Activated CD4-positive, alpha-beta T cell treated with anti-CD3 and anti-CD28 coated beads, Interleukin-2, amount 50 U/mL, for 48 hours (primary cell): ENCODE measurements at regions not wholly inside any gene's neighbourhood (a gene's known extent, or its start where the extent isn't known, plus 50 kb on each side); places are given as distances from the start of the nearest gene placed in this dataset.

Experiments
- DNase-seq, 2 experiments: peaks; one replicate each; pipeline ENCODE4 v3.0.0-alpha.2; 2020

DNA sequence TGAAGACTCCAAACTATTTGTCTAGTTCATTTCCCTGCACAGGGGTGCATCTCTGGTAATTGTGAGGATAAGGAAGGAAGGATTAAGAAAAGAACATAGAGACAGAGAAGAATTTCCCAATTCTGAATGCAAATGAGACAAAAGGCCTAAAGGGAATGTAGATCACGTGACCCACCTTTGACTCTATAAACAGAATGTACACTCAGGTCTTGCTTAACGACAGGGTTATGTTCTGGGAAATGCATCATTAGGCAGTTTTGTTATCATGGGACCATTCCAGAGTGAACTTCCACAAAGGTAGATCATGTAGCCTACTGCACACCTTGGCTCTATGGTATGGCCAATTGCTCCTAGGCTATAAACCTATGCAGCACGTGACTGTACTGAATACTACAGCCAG lies 252.3 kb upstream of the ZP4 start:
- DNase-seq, result no peak

DNA sequence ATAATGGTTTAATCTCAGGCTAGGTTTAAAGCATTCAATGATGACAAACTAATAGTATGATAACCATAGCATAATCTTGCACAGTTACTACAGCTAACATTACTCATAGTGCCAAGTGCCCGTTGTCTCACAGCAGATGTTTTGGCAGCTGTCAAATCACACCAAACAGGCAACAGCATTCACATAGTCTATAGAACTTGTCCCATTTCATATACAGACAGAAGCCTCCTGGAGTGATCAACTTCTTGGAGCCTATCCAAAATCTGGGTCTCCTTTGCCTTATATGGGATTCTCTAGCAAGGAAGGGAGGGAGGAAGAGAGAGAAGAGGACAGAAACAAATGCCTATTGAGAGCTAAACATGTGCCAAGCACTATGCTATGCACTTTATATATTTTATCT lies 250.6 kb upstream of the ZP4 start:
- no peak for DNase-seq

- DNase-seq, result no peak
Measured at GRCh38 chr1:238139713-238140112, 249.0 kb upstream of the ZP4 start.

DNA sequence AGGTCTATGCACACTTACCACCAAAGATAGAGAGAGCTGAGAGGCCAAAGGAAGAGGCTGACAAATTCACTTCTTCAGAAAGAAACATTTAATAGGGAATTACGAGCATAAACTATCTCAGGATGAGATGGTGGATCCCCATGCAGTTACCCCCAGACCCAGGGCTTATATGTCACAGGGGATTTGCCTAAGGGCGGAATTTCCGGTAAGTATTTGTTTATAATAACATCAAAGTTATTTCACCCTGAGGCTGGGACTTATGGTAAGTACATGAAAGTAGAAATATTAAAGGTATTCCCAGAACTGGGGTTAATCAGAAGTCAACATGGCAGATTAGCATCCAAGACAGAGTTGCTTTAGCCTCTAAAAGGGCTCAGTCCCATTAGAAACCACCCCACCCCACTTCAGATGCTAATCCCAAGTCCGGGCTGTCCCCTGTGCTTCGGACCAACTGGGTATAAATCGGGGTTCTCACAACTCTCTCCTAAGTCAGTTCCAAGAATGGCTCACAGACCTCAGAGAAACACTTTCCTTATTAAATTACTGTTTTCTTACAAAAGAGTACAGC lies 247.4 kb upstream of the ZP4 start:
- no peak for DNase-seq

- no peak for DNase-seq
Measured at GRCh38 chr1:238135708-238136664, 245.3 kb upstream of the ZP4 start.

DNA sequence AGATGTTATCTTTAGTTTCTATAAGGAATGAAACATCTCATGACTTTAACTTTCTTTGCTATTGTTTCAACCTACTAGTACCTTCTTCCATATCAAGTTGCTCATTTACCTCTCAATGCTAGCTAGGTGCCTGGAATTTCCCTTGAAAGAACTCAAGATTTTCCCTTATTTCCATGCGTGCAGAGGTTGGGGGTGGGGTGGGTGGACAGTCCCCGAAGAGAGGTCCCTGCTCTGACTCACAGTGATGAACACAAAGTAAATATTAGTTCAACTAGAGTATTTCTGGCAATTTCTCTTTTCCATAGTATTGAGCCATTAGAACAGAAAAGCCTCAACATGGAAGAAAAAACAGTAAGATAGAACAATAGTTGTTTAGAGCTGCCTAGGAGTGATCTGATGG lies 239.0 kb upstream of the ZP4 start:
- no peak for DNase-seq

DNA sequence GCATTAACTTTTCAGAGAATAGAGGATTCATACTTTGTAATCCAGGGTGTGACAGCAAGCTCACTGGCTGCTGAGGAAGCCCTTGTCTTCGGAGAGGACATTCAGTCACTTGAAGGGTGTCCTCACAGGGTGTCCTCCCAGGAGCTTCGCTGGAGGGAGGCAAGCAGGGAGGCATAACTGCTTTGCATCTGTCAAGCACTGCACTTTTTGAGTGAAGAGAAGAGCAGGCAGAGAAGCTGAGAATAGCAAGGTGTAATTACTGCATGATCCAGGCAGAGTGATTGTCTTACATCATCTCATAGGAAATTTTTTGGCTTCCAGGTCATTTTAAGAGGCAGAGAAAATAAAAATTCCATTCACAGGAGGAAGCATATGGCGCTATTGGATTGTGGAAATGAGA lies 232.5 kb upstream of the ZP4 start:
- no peak for DNase-seq

DNA sequence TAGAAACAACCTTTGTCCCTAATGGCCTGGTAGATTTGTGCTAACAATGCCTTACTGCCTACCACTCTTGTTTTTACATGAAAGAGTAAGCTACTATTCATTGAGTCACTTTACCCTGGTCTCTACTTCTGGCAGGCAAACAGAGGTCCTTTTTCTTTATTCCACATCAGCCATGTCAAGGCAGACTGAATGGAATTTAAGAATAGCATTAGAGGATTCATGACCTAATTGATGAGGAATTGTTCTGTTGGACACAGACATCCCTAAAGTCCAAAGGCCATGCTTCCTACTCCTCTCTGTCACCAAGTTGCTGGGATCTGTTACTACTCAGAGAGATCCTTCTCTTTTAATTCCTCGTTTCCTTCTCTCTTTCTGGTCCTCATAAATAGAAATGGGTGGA lies 229.1 kb upstream of the ZP4 start:
- DNase-seq, result no peak

GRCh38 chr1:238119060-238119459 lies 228.3 kb upstream of the ZP4 start:
- no peak for DNase-seq

GRCh38 chr1:238115852-238116251 lies 225.1 kb upstream of the ZP4 start:
- DNase-seq, result no peak

DNA sequence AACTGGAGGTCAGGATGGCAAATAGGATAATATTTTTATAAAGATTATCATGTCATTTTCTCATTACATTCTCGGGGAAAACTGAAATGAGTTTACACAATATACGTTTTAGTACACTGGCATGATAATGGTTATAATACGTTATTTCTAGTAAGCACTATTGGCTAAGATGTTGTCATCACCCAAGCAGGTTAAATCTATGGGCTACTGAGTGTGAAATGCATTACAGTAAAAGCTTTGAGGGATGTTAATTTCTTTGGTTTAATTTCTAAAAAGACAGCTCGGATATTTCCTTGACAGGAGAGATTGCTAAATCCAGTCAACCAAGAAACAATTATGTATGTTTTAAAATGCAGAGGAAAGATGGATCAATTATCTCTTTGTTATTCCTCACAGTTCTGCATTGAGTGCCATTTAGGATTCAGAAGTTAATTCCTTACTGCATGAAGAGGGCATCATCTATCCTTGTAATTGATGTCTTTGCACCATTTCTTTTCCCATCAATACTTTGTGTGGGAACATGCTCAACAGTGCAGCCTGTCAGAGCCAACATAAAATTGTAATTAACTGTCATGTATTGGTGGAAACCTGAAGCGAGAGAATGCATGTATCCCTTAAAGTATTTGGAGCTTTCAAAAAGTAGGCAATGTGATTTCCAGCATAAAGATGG lies 222.4 kb upstream of the ZP4 start:
- DNase-seq, result no peak

DNA sequence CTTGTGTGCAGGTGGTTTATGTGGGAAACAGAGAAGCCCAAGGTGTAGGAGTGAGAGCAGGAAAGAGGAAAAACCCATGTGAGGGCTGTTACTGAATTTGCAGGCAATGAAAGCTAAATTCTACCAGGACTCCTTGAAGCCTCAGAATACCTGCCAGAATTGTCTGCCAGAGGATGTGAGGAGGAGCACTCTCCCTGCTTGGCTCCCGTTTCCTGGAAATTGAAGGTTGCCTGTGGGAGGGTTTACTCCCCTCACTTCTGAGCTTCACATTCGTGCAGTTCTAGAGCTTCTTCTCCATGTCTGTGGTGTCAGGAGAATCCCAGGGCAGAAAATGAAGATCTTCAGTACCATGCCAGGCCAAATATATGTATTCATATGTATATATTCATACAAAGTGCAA lies 220.8 kb upstream of the ZP4 start:
- no peak for DNase-seq

GRCh38 chr1:238111081-238111480 lies 220.4 kb upstream of the ZP4 start:
- DNase-seq, result no peak

- no peak for DNase-seq
Measured at GRCh38 chr1:238108417-238108816, 217.7 kb upstream of the ZP4 start.

DNA sequence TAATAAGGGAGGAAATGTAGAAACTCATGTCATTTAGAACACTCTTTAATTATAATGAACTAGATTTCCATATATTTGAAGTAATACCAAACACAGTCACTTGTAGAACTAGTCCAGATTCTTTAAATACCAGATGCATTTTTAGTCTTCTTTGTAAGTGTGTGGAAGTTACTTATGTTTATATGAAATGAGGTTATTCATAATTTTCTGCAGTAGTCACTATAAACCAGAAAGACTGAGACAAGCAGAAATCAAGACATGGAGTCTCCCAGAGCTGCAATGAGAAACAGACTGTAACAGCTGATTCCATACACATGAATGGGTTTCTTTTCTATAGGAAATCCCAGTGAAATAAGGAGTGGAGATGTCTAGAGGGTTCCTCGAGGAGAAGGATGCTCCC lies 216.6 kb upstream of the ZP4 start:
- DNase-seq, result no peak

DNA sequence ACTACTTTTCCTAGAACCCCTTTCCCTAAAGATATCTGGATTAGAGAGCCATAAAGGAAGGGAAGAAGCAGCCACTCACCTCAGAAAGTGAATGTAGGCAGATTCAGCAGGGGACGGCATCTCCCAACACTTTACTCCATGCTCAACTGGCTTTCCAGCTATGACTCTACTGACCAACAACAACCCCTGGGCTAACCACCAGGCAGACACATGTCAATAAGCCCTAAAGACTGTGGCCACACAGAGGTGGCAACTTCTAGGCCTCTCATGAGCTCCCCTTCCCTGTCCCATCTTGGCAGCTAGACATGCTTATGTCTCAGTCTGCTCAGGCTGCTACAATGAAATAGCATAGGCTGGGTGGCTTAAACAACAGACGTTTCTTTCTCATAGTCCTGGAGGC lies 214.0 kb upstream of the ZP4 start:
- DNase-seq, result no peak

DNA sequence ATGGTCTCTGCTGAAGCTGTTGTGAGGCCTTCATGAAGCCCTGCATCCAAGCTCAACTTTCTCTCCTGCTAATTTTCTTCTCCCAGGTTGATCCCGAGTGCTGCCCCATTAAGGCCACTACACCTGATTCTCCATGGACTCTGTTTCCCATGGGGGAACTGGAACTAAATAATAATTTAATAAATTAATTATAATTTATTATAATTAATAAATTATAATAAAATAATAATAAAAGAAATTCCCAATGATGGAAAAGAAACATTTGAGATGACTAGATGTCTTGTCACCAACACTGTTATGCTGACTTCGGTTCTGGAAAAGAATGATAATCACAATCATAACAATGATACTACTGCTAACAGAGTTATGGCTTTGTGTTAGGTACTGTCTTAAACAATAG lies 211.2 kb upstream of the ZP4 start:
- DNase-seq, result no peak

DNA sequence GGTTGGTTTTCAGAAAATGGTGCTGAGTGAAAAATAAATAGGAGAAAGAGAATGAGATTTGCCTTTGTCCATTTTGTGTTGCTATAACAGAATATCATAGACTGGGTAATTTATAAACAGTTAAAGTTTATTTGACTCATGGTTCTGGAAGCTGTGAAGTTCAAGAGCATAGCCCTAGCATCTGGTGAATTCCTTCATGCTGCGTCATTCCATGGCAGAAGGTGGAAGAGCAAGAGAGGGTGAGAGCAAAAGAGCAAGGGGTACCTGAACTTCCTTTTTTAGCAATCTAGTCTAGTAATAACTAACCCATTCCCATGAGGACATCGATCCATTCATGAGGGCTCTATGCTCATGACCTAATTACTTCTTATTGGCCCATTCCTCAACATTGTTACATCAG lies 209.1 kb upstream of the ZP4 start:
- DNase-seq, result no peak

DNA sequence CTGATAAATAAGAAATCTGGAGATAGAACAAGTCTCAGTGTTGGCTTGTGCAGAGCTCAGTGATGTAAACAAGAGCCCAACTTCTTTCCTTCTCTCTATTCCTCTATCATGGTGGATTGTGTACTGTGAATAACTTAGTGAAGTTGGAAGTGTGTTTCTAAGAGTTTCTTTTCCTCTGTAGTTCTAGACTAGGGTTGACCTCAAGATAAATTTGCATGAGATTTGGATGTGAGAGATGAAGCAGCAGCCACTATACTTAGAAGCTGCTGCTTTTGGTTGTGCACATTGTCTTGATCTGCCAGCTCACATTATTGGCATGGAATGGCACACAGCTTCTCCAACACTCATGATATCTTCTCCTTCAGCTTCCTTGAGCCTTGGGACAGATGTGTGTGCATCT lies 198.9 kb upstream of the ZP4 start:
- no peak for DNase-seq

DNA sequence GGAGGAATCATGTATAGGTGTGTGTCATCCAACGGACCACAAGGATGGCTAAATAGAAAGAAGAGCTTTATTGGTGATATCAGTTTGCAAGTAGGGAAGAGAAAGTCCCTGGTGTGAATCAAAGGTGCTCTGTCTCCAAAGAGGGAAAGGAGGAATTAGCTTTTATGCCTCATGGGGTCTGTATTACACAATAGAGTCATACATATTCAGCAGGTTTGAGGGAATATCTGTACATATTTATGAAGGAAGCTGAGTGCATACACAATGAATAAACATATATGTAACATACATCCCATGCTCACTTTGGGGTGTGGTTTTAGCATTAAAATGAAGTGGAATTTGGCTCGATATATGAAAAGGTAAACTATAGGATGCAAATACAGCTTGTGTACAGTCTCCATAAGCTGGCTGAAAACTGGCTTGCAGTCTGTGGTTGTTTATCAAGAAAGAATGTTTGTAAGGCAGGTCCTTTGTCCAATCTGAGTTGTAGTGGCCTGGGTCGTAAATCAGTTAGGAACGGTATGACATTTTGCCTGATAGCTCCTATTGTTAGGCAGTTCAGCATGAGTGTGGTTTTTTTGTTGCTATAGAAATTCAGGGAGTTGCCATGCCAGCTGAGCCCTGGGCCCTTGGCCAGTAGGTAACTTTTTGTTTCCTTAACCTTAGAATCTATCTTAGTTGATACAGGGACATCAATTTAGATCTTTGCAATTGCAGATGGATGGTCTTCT lies 198.0 kb upstream of the ZP4 start:
- no peak for DNase-seq

DNA sequence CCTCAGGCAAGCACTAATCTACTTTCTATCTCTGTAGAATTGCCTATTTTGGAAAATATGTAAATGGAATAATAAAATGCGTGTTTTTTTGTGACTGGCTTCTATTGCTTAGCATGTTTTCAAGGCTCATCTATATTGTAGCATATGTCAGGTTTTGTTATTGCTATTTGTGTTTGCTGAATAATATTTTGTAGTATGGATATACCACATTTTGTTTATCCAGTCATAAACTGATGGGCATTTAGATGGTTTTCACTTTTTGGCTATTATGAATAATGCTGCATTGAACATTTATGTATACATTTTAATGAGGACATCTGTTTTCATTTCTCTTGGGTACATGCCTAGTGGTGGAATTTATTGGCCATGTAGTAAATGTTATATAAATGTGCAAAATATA lies 183.3 kb upstream of the ZP4 start:
- DNase-seq, result no peak

- DNase-seq, result no peak
Measured at GRCh38 chr1:238071061-238071460, 180.3 kb upstream of the ZP4 start.

DNA sequence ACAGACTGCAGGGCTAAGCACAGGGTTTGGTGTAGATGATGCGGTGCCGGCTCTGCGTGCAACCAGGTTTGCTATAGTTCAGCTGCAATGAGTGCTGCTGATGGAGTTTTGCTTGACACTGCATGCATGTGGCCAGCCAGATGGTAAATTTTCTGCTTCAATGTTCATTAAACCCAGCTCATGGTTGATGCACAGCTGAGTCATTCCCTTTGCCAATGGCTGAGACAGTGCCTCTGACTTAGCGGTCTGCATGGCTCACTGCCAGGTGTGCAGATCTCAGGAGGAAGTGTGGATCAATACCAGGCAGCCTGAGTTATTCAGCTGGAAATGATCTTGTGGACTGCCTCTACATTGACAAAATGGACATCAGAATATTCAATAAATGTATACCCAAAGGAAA lies 172.7 kb upstream of the ZP4 start:
- no peak for DNase-seq
